Tibial nerve (tissue), 3 donors: ENCODE measurements at regions not wholly inside any gene's neighbourhood (a gene's known extent, or its start where the extent isn't known, plus 50 kb on each side); places are given as distances from the start of the nearest gene placed in this dataset.

Experiments used
- CTCF ChIP-seq, 5 experiments: fragments of 200-600 bp in 3 of 5; fragments of 450-650 bp in 2 of 5; sonication (generic) in 3 of 5; IDR thresholded peaks; one replicate each; pipeline ENCODE4 v1.5.1; 2016 to 2019; ENCODE audit warnings: antibody characterized with exemption in 5 of 5, mild to moderate bottlenecking in 3 of 5, moderate library complexity in 2 of 5
- POLR2A ChIP-seq, 2 donors: fragments of 450-650 bp; IDR thresholded peaks; one replicate each; pipeline ENCODE4 v1.6.1; 2017; ENCODE audit warnings: antibody characterized with exemption in 2 of 2, mild to moderate bottlenecking in 2 of 2, moderate library complexity in 2 of 2

- TF ChIP-seq CTCF (IDR thresholded peaks at IDR 0.05) (no peak), POLR2A (IDR thresholded peaks at IDR 0.05) (no peak)
Observed at GRCh38 chr6:15888798-15889772, 226.3 kb upstream of the DTNBP1 start.
